Fibroblast of skin of scalp (primary cell): ENCODE measurements at regions not wholly inside any gene's neighbourhood (a gene's known extent, or its start where the extent isn't known, plus 50 kb on each side); places are given as distances from the start of the nearest gene placed in this dataset.
"Not testable (repeated sequence)": the region's sequence is repeated elsewhere in the genome, so short reads cannot be mapped to it uniquely, and the experiment has no call there.

Experiments
- DNase-seq: peaks from one replicate; pipeline ENCODE4 v3.0.0-alpha.2; 2013

DNA sequence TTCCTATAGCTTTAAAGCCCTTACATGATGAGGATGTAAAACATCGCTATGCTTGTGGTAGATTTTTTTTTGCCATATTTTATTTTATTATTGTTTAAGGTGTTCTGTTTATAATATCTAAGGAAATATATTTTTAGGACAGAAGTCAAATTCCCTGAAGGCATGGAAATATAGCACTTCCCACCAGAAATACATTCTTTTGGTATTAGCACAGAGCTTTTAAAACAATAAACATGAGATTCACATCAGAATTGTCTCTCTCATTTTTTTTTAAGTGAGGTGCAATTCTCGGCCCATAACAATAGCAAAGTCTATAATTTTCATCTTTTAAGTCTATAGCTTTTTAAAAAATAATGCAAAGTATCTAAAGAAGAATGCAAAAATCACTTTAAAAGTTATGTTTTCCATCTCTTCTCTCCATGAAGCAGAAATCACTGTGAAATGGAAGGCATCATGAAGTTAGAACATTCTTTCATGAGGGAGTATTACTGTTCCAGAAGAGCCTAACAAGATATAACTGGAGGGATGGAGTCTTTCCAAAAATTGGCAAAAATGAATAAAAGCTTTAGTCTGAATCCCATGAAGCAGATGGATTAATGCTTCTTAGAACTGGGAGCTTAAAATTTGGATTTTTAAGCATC is 283.6 kb upstream of the TRIB2 start:
- peak; percentile 70 for DNase-seq

DNA sequence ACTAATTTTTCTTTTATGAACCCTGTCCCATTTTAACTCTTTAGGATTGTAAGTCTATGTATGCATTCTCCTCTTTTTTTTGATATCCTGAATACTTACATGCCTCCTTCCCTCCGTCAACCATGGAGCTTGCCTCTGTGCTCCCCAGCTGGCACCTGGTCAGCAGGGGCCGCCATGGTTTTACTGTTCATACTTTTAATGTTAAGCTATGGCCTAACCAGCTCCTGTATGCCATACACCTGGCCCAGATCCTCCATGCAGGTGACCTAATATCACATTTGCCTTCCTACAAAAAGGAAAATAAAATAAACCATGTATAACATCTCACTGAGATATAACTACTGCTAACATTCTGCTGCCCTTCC is 283.1 kb upstream of the TRIB2 start:
- no peak for DNase-seq

- no peak for DNase-seq
Measured at GRCh38 chr2:12434630-12435098, 282.1 kb upstream of the TRIB2 start.

DNA sequence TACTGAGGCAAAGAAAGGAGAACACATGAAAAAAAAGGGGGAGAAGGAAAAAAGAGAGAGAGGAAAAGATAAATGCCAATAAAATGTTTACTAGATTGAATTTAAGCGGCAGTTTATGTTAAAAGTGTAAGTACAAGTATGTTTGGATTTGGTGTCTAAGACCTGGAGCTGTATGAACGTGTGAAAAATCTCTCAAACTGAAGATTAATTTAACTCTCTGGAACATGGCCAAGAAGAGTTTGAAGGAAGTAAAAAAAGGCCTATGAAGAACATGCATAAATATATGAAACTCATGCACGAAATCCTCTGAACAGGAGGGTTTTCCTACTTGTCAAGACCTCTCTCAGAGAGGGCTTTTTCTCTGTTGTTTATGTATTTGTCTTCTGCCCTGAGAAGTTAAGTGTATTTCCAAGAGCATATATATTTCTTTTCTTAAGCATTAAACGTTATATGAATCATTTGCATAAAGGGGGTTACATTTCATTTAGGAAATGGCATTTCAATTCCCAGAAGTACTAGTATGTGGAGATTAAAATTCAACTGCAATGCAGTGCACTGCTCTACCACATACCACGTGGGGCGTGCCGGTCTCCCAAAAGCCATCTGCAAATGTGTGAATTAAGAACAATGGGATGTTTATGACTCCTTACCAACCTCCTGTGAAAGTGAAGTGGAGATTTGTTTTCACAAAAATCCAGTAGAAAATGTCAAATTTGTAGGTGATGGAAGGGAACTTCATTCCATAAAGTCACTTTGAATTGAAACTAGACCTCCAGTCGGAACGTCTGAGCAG is 281.1 kb upstream of the TRIB2 start:
- DNase-seq, result no peak

DNA sequence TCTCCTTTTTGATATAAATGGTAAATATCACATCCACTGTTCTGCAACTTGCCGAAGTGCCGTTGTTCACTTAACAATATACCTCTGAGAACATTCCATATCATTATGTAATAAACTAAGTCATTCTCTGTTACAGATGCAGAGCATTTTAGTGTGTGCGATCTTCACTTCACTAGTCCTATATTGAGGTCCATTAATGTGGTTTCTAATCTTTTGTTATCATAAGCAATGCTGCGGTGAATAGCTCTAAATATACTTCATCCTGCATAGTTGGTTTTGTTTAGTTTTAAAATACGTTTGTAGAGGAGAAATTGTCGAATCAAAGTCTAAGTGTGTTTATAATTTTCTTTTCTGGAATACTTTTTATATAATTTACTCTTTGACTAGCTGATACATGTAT is 280.3 kb upstream of the TRIB2 start:
- no peak for DNase-seq

DNA sequence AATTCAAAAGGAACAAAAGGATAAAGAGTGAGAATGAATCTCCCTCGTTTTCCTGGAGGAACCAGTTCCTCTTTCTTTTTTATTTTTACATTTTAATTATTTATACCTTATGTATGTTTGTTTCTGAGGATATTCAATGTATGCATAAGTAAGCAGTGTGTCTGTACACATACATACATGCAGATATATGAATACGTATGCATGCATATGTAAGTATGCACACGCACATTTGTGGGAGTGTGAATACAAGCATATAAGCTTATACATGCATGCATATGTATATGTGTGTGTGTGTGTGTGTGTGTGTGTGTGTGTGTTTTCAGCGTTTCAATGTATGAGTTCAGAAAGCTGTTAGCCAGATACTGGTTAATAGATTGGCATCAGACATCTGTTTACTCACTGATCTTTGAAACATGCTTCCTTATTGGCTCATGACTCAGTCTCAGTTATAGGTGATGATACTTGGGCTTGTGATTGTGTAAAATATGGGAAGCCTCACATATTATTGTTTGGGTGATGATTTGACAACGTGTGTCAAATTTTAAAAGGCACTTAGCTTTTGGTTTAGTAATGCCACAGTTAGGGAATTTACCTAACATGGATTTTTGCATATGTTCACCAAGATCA is 279.7 kb upstream of the TRIB2 start:
- no peak for DNase-seq

GRCh38 chr2:12440731-12441130 is 276.0 kb upstream of the TRIB2 start:
- peak; percentile 73 for DNase-seq

DNA sequence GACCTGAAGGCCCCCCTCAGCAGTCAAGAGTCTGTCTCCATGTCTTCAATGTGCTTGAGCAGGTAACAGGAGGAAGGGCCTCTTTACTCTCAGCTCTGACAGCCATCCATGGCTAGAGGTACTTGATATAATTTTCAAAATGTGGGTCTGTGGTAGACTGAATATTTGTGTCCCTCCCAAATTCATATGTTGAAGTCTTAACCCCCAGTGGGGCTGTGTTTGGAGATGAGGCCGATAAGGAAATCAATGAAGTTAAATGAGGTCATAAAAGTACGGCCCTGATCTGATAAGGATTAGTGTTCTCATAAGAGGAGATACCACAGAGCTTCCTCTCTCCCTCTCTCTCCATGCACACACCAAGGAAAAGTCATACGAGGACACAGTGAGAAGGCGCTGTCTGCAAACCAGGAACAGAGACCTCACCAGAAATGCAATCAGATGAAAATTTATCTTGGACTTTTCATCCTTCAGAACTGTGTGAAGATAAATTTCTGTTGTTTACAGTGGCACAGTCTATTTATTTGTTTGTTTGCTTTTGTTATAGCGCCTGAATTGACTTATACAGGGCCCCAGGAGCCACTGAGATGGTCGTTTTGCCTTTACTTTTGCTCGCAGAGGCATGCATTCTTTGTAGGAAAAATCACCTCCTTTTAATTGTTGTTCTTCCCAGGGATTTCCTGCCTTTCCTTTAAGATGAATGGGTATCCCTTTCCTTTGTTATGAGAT is 274.8 kb upstream of the TRIB2 start:
- no peak for DNase-seq

GRCh38 chr2:12442476-12442847 is 274.3 kb upstream of the TRIB2 start:
- no peak for DNase-seq

DNA sequence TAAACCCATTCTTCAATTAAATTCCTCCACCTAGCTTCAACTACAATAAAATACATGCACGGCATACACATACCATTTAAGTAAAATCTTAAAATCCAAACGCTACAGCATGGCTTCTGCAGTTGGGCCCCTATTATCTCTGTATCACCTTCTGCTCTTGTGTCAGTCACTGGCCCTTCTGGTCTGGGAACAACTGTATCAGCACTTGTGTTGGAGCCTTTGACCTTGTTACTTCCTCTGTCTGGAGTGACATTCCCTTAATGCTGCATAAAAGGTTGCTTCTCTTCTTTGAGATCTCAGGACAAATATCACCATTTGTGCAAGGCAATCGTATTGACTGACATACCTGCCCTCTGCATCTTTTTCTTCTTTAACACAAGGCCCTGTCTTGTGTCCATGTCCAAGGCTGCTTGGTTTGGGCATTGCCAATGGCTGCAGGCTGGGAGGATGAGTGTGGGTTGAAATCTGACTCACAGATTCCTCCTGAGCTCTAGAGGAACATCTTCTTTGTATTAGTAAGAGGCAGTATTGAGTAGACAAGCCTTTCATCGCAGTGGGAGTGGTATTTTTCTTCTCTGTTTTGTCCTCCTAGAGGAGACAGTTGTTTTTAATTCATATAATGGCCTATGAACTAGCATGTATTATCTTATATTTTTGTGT is 267.8 kb upstream of the TRIB2 start:
- DNase-seq, result peak; percentile 65

- DNase-seq, result no peak
Measured at GRCh38 chr2:12451726-12452125, 265.0 kb upstream of the TRIB2 start.

- peak; percentile 68 for DNase-seq
Measured at GRCh38 chr2:12452185-12452584, 264.6 kb upstream of the TRIB2 start.

DNA sequence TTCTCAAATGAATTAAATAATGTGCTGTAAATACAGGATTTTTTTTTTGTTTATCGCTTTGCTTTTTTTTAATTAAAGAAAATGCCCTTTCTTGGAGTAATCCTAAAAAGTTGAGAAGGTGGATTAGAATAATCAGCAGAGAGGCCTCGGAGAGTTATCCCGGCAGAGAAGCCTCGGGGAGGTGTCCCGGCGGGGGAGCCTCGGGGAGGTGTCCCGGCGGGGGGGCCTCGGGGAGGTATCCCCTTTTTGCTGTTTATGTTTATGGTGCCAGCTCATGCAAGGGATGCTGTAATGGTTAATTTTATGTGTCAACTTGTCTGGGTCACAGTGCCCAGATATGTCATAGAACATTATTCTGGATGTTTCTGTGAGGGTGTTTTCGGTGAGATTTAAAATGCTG is 263.0 kb upstream of the TRIB2 start:
- DNase-seq, result no peak

DNA sequence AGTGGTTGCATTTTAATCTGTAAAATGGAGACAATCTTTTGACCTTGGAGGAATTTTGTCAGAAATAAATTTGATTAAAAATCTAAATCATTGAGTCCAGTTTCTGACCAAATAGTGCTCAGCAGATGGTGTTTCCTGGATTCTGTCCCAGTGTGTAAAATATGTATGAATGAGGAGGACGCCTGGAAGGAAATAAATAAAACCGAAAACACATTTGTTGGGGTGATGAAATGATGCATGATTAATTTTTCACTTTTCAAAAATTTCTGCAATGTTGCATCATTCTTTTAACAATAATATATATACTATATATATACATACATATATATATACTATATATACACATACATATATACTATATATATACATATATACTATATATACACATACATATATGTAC is 261.1 kb upstream of the TRIB2 start:
- DNase-seq, result peak; percentile 63

DNA sequence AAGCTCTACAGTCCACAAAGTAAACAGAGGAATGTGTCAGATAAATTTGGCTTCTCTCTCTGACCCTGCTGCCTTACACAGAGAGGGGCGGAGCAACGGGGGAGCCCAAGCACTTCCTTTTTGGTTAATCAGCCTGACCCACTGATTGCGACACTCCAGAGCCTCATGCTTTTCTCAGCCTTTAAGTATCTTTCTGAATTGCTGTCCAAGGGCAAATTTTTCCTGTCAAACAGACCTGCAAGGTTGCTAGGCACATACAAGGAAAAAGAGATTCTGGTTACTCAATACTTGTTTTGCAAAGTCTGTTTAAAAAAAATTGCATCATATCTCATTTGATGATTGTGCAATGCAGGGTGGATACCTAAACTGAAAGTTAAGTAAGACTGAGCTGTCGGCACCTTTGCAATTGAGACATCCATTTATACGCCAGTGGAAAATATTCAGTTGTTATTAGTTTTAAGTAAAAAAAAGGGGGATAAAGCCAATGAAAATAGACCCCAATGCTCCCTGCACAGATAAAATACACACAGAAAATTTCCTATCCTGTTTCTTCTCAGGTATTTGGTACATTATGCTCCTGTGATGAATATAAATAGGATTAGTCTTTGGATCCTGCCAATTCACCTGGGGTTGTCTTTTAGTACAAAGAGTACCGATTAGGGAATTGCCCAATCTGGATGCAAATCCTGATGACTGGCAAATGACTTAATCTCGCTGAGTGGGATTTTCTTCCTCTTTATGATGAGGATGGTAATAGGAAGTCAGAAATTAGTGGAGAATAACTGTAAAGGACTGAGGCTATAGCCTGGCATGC is 260.2 kb upstream of the TRIB2 start:
- DNase-seq, result peak; percentile 97

GRCh38 chr2:12457831-12458230 is 258.9 kb upstream of the TRIB2 start:
- DNase-seq, result peak; percentile 40

GRCh38 chr2:12463189-12463588 is 253.5 kb upstream of the TRIB2 start:
- DNase-seq, result no peak

DNA sequence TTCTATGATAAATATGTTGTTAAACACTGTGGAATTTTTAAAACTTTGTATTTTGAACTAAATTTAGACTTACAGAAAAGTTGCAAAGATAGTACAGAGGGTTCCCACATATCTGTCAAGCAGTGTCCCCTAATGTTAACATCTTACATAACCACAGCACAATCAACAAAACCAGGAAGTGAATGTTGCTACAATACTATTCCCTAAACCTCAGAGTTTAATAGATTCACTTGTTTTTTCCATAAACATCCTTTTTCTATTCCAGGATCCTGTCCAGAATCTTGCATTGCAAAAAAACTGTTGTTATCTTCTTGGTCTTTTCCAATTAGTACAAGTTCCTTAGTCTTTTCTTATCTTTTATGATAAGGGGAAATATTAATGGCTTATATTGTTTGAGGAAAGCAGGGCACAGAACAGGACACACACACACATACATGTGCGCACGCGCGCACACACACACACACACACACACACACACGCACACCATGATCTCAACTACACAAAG is 251.1 kb upstream of the TRIB2 start:
- DNase-seq, result no peak

DNA sequence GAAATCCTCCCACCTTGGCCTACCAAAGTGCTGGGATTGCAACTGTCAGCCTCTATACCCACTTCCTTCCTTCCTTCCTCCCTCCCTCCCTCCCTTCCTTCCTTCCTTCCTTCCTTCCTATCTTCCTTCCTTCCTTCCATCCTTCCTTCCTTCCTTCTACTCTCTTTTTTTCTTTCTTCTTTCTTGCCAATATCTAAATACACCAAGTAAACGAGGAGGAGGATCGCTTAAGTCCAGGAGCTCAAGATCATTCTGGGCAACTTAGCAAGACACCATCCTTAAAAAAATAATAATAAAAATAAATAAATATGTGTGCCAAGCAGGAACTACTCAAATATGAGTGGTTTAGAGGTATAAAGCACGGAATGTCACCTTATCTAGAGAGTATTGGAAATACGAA is 249.4 kb upstream of the TRIB2 start:
- DNase-seq, result no peak

DNA sequence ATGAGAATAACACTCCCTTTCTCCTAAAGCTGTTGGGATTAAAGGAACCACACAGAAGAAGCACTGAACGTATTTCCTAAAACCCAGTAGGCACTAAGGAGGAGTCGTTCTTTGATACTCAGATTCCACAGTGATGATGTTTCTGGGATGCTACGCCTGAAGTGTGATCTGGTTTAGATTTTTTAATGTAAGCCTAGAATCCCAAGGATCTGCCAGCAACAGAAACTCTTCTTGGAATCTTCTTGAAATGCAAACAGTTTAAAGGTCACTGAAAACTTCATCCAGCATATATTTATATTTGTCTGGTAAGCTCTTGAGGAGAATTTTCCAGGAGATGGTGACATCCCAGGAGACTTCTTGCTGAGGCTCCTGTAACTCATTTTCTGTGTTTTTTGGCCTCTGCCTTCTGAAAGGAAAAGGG is 247.6 kb upstream of the TRIB2 start:
- DNase-seq, result peak; percentile 94

DNA sequence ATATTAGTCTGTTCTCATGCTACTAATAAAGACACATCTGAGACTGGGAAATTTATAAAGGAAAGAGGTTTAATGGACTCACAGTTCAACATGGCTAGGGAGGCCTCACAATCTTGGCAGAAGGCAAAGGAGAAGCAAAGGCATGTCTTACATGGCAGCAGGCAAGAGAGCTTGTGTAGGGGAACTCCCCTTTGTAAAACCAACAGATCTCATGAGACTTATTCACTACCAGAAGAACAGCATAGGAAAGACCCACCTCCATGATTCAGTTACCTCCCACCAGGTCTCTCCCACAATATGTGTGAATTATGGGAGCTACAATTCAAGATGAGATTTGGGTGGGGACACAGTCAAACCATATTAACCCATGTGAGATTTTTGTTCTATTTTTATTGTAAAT is 244.5 kb upstream of the TRIB2 start:
- DNase-seq, result not testable (repeated sequence)
